ENCODE measurements at regions not wholly inside any gene's neighbourhood (a gene's known extent, or its start where the extent isn't known, plus 50 kb on each side); places are given as distances from the start of the nearest gene placed in this dataset.

DNA sequence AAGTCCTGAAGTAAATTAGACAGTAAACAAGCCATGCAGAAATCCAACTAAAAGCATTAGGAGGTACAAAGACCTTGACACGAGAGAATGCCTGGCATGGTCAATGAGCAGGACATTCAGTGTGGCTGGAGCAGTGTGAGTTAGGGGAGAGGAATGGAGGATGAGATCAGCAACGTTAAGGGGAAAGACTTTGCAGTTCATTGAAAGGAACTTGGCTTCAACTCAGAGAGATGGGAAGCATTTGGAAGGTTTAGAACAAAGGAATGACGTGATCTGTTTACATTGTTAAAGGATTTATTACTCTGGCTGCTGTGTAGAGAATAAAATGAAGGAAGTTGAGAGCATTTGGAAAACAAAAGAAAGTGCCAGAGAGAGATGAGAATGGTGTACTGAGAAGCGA is 621.3 kb downstream of the XIRP2 start:
- Histone ChIP-seq H3K9me3 (ENCODE audit: control insufficient read depth, low read depth, low read length) (no peaks in the 10 kb centered on the region), H3K27me3 (ENCODE audit: control insufficient read depth, extremely low read depth, insufficient read depth, low read length) (no peaks in the 10 kb centered on the region), H2AFZ (ENCODE audit: control insufficient read depth, low read length) (no peak overlapping the region), H3K4me2 (ENCODE audit: control insufficient read depth, extremely low read depth, insufficient read depth, low read depth, low read length) (no peak overlapping the region), H3K9me1 (ENCODE audit: control insufficient read depth, extremely low read depth, insufficient read depth, low read length) (no peaks in the 10 kb centered on the region), H3K79me2 (ENCODE audit: control insufficient read depth, insufficient read depth, low read length) (no peaks in the 10 kb centered on the region), H3K4me3 (ENCODE audit: control insufficient read depth in 2 of 3, extremely low read depth in 1 of 3, insufficient read depth in 2 of 3, low read depth in 1 of 3, low read length in 3 of 3) (no peak overlapping the region), H3K4me1 (ENCODE audit: control insufficient read depth, extremely low read depth, insufficient read depth, low read length) (no peaks in the 10 kb centered on the region), H4K20me1 (ENCODE audit: control insufficient read depth, extremely low read depth, insufficient read depth, low read length) (no peaks in the 10 kb centered on the region), H3K36me3 (ENCODE audit: control insufficient read depth in 2 of 2, extremely low read depth in 1 of 2, insufficient read depth in 2 of 2, low read length in 2 of 2) (no peaks in the 10 kb centered on the region), H3K9ac (ENCODE audit: control insufficient read depth, extremely low read depth, insufficient read depth, low read length) (no peak overlapping the region), H3K27ac (ENCODE audit: control insufficient read depth, insufficient read depth, low read length) (no peak overlapping the region)
- no peak for DNase-seq (ENCODE audit: low read depth, low spot score)
- dilution Hi-C loops (cut with MboI; ENCODE audit: extremely low pct_ligation_motif_present, low sequenced_read_pairs) = no loop called here
- FAIRE-seq = no peak
- TF ChIP-seq, protein P1, sequence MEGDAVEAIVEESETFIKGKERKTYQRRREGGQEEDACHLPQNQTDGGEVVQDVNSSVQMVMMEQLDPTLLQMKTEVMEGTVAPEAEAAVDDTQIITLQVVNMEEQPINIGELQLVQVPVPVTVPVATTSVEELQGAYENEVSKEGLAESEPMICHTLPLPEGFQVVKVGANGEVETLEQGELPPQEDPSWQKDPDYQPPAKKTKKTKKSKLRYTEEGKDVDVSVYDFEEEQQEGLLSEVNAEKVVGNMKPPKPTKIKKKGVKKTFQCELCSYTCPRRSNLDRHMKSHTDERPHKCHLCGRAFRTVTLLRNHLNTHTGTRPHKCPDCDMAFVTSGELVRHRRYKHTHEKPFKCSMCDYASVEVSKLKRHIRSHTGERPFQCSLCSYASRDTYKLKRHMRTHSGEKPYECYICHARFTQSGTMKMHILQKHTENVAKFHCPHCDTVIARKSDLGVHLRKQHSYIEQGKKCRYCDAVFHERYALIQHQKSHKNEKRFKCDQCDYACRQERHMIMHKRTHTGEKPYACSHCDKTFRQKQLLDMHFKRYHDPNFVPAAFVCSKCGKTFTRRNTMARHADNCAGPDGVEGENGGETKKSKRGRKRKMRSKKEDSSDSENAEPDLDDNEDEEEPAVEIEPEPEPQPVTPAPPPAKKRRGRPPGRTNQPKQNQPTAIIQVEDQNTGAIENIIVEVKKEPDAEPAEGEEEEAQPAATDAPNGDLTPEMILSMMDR (optimal IDR thresholded peaks at IDR 0.05 in 1 of 3, IDR thresholded peaks at IDR 0.05 in 1 of 3, conservative IDR thresholded peaks at IDR 0.05 in 1 of 3; ENCODE audit: extremely low read depth in 1 of 3, insufficient read depth in 2 of 3, low read length in 3 of 3) = no peak
- TF ChIP-seq EZH2 (IDR thresholded peaks at IDR 0.05; ENCODE audit: low read length) = no peak

DNA sequence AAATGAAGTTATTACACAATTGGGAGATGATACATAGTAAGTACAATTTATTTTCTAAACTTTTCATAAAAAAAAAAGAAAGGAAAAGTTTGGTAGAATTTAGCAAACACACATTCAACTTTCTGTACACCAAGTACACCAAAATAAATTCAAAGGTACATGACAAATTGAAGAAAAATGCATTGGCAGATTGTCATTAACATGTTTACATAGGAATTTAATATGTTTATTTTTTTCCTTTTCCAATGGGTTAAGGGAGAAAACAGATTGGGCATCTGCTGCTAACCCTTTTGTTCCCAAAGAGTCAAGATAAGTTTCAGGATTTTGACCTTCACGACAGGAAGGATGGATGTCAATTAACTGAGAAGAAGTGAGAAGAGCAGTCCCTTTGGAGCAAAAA is 620.4 kb downstream of the XIRP2 start:
- H3K79me2 ChIP-seq (ENCODE audit: control insufficient read depth, insufficient read depth, low read length) = no peaks in the 10 kb centered on the region
- no peak overlapping the region for H3K4me3 ChIP-seq (ENCODE audit: control insufficient read depth in 2 of 3, extremely low read depth in 1 of 3, insufficient read depth in 2 of 3, low read depth in 1 of 3, low read length in 3 of 3)
- dilution Hi-C loops (cut with MboI; ENCODE audit: extremely low pct_ligation_motif_present, low sequenced_read_pairs) = no loop called here
- H3K9me3 ChIP-seq (ENCODE audit: control insufficient read depth, low read depth, low read length) = no peaks in the 10 kb centered on the region
- no peak overlapping the region for H3K4me2 ChIP-seq (ENCODE audit: control insufficient read depth, extremely low read depth, insufficient read depth, low read depth, low read length)
- H3K4me1 ChIP-seq (ENCODE audit: control insufficient read depth, extremely low read depth, insufficient read depth, low read length) = no peaks in the 10 kb centered on the region
- H3K27me3 ChIP-seq (ENCODE audit: control insufficient read depth, extremely low read depth, insufficient read depth, low read length) = no peaks in the 10 kb centered on the region
- TF ChIP-seq, protein P1 (optimal IDR thresholded peaks at IDR 0.05 in 1 of 3, IDR thresholded peaks at IDR 0.05 in 1 of 3, conservative IDR thresholded peaks at IDR 0.05 in 1 of 3; ENCODE audit: extremely low read depth in 1 of 3, insufficient read depth in 2 of 3, low read length in 3 of 3) = no peak
- TF ChIP-seq EZH2 (IDR thresholded peaks at IDR 0.05; ENCODE audit: low read length) = no peak
- DNase-seq (ENCODE audit: low read depth, low spot score) (no peak), FAIRE-seq (no peak)
- no peaks in the 10 kb centered on the region for H3K9me1 ChIP-seq (ENCODE audit: control insufficient read depth, extremely low read depth, insufficient read depth, low read length)
- H3K27ac ChIP-seq (ENCODE audit: control insufficient read depth, insufficient read depth, low read length) = no peak overlapping the region
- H4K20me1 ChIP-seq (ENCODE audit: control insufficient read depth, extremely low read depth, insufficient read depth, low read length) = no peaks in the 10 kb centered on the region
- no peak overlapping the region for H3K9ac ChIP-seq (ENCODE audit: control insufficient read depth, extremely low read depth, insufficient read depth, low read length)
- H2AFZ ChIP-seq (ENCODE audit: control insufficient read depth, low read length) = no peak overlapping the region
- no peaks in the 10 kb centered on the region for H3K36me3 ChIP-seq (ENCODE audit: control insufficient read depth in 2 of 2, extremely low read depth in 1 of 2, insufficient read depth in 2 of 2, low read length in 2 of 2)

Data from keratinocyte (primary cell).